C4-2B (cell line): ENCODE measurements at regions not wholly inside any gene's neighbourhood (a gene's known extent, or its start where the extent isn't known, plus 50 kb on each side); places are given as distances from the start of the nearest gene placed in this dataset.

ENCODE experiments used
- CTCF ChIP-seq: fragments of 450-650 bp; conservative IDR thresholded peaks from 2 replicates; pipeline ENCODE4 v1.5.1; 2017; ENCODE audit warnings: mild to moderate bottlenecking
- ZFX ChIP-seq: fragments of 450-650 bp; IDR thresholded peaks from 2 replicates; pipeline ENCODE4 v1.6.1; 2017

- no peak for TF ChIP-seq CTCF
- TF ChIP-seq ZFX = no peak
Observed at GRCh38 chrX:118189628-118190027, 73.0 kb upstream of the KLHL13 start.
